Skin of body (tissue), 1 donor: ENCODE measurements at regions not wholly inside any gene's neighbourhood (a gene's known extent, or its start where the extent isn't known, plus 50 kb on each side); places are given as distances from the start of the nearest gene placed in this dataset.

Experiments used
- DNase-seq: peaks from one replicate; lab custom pipeline; 2025; lab: John Stamatoyannopoulos, UW

- DNase-seq, result no peak
Measured at GRCh38 chr3:15952543-15953175, 154.9 kb upstream of the ANKRD28 start.

GRCh38 chr3:15953841-15954240 lies 156.1 kb upstream of the ANKRD28 start:
- DNase-seq, result no peak

- no peak for DNase-seq
Measured at GRCh38 chr3:15955968-15956367, 158.2 kb upstream of the ANKRD28 start.

- DNase-seq, result no peak
Measured at GRCh38 chr3:15958692-15959433, 161.1 kb upstream of the ANKRD28 start.

GRCh38 chr3:15959434-15959811 lies 161.6 kb upstream of the ANKRD28 start:
- DNase-seq, result no peak

GRCh38 chr3:15964605-15965442 lies 167.0 kb upstream of the ANKRD28 start:
- no peak for DNase-seq

GRCh38 chr3:15967577-15967976 lies 169.8 kb upstream of the ANKRD28 start:
- DNase-seq, result no peak

GRCh38 chr3:15969874-15970640 lies 172.3 kb upstream of the ANKRD28 start:
- no peak for DNase-seq

GRCh38 chr3:15973414-15973813 lies 175.6 kb upstream of the ANKRD28 start:
- no peak for DNase-seq

GRCh38 chr3:15973940-15974339 lies 176.2 kb upstream of the ANKRD28 start:
- no peak for DNase-seq

- no peak for DNase-seq
Measured at GRCh38 chr3:15974647-15975046, 176.9 kb upstream of the ANKRD28 start.

- no peak for DNase-seq
Measured at GRCh38 chr3:15976524-15976923, 178.7 kb upstream of the ANKRD28 start.

GRCh38 chr3:15977090-15977489 lies 179.3 kb upstream of the ANKRD28 start:
- no peak for DNase-seq

- no peak for DNase-seq
Measured at GRCh38 chr3:15977598-15978232, 179.9 kb upstream of the ANKRD28 start.

GRCh38 chr3:15978801-15979200 lies 181.0 kb upstream of the ANKRD28 start:
- no peak for DNase-seq

GRCh38 chr3:15979495-15979894 lies 181.7 kb upstream of the ANKRD28 start:
- DNase-seq, result no peak

- no peak for DNase-seq
Measured at GRCh38 chr3:15979900-15980299, 182.1 kb upstream of the ANKRD28 start.

- DNase-seq, result no peak
Measured at GRCh38 chr3:15982243-15982642, 184.5 kb upstream of the ANKRD28 start.

- DNase-seq, result peak; percentile 14
Measured at GRCh38 chr3:15982667-15983196, 185.0 kb upstream of the ANKRD28 start.

- DNase-seq, result no peak
Measured at GRCh38 chr3:15983232-15983631, 185.5 kb upstream of the ANKRD28 start.

GRCh38 chr3:15983693-15984092 lies 185.9 kb upstream of the ANKRD28 start:
- DNase-seq, result no peak
